ENCODE measurements at regions not wholly inside any gene's neighbourhood (a gene's known extent, or its start where the extent isn't known, plus 50 kb on each side); places are given as distances from the start of the nearest gene placed in this dataset.

- Histone ChIP-seq H3K4me2 (ENCODE audit: low read length) (no peak overlapping the region), H4K20me1 (ENCODE audit: insufficient read depth, low read length) (no peaks in the 10 kb centered on the region), H3K27me3 (ENCODE audit: low read depth, low read length) (no peaks in the 10 kb centered on the region), H3K4me1 (ENCODE audit: low read length) (peaks cover 5% of the 10 kb centered on the region), H3K79me2 (ENCODE audit: low read length) (no peaks in the 10 kb centered on the region), H3K27ac (ENCODE audit: low read length) (no peak overlapping the region), H3K36me3 (replicated peaks; ENCODE audit: low read depth, low read length) (no peaks in the 10 kb centered on the region), H2AFZ (ENCODE audit: low read depth, low read length) (no peak overlapping the region), H3K9ac (ENCODE audit: low read length) (no peak overlapping the region), H3K9me3 (ENCODE audit: insufficient read depth, low read length) (no peaks in the 10 kb centered on the region), H3K4me3 (ENCODE audit: low read length) (no peak overlapping the region)
- TF ChIP-seq EZH2phosphoT487 (IDR thresholded peaks at IDR 0.05; ENCODE audit: low read depth) (no peak), CTCF (IDR thresholded peaks at IDR 0.05; ENCODE audit: low read depth, low read length) (no peak)
These were observed 574.4 kb upstream of the MAP3K7 start for GRCh38 chr6:91161246-91161645.

- Histone ChIP-seq H3K27me3 (ENCODE audit: low read depth, low read length) (no peaks in the 10 kb centered on the region), H2AFZ (ENCODE audit: low read depth, low read length) (no peak overlapping the region; the same call in 1 of the 2 replicates), H3K4me3 (ENCODE audit: low read length) (peak overlapping the region; percentile 69), H3K79me2 (ENCODE audit: low read length) (no peaks in the 10 kb centered on the region), H3K4me2 (ENCODE audit: low read length) (peak overlapping the region; percentile 82), H3K4me1 (ENCODE audit: low read length) (peaks cover 39% of the 10 kb centered on the region), H3K27ac (ENCODE audit: low read length) (peak overlapping the region; percentile 84), H3K36me3 (replicated peaks; ENCODE audit: low read depth, low read length) (no peaks in the 10 kb centered on the region), H4K20me1 (ENCODE audit: insufficient read depth, low read length) (no peaks in the 10 kb centered on the region), H3K9ac (ENCODE audit: low read length) (peak overlapping the region; percentile 40; the same call in 1 of the 2 replicates), H3K9me3 (ENCODE audit: insufficient read depth, low read length) (no peaks in the 10 kb centered on the region)
- TF ChIP-seq CTCF (IDR thresholded peaks at IDR 0.05; ENCODE audit: low read depth, low read length) = no peak
- TF ChIP-seq EZH2phosphoT487 (IDR thresholded peaks at IDR 0.05; ENCODE audit: low read depth) = no peak
These were observed 568.4 kb upstream of the MAP3K7 start for GRCh38 chr6:91155129-91155785.

- TF ChIP-seq CTCF (IDR thresholded peaks at IDR 0.05; ENCODE audit: low read depth, low read length) (no peak), EZH2phosphoT487 (IDR thresholded peaks at IDR 0.05; ENCODE audit: low read depth) (no peak)
- Histone ChIP-seq H3K4me2 (ENCODE audit: low read length) (no peak overlapping the region), H4K20me1 (ENCODE audit: insufficient read depth, low read length) (no peaks in the 10 kb centered on the region), H3K27me3 (ENCODE audit: low read depth, low read length) (no peaks in the 10 kb centered on the region), H3K9ac (ENCODE audit: low read length) (no peak overlapping the region), H2AFZ (ENCODE audit: low read depth, low read length) (no peak overlapping the region), H3K27ac (ENCODE audit: low read length) (no peak overlapping the region), H3K9me3 (ENCODE audit: insufficient read depth, low read length) (no peaks in the 10 kb centered on the region), H3K79me2 (ENCODE audit: low read length) (no peaks in the 10 kb centered on the region), H3K36me3 (replicated peaks; ENCODE audit: low read depth, low read length) (no peaks in the 10 kb centered on the region), H3K4me3 (ENCODE audit: low read length) (no peak overlapping the region), H3K4me1 (ENCODE audit: low read length) (peaks cover 39% of the 10 kb centered on the region)
These were observed 566.0 kb upstream of the MAP3K7 start for GRCh38 chr6:91152824-91153223.

- no peaks in the 10 kb centered on the region for H3K36me3 ChIP-seq (replicated peaks; ENCODE audit: low read depth, low read length)
- no peak overlapping the region for H3K4me3 ChIP-seq (ENCODE audit: low read length)
- no peak overlapping the region for H3K27ac ChIP-seq (ENCODE audit: low read length)
- H3K27me3 ChIP-seq (ENCODE audit: low read depth, low read length) = no peaks in the 10 kb centered on the region
- H2AFZ ChIP-seq (ENCODE audit: low read depth, low read length) = no peak overlapping the region
- TF ChIP-seq CTCF (IDR thresholded peaks at IDR 0.05; ENCODE audit: low read depth, low read length) (no peak), EZH2phosphoT487 (IDR thresholded peaks at IDR 0.05; ENCODE audit: low read depth) (no peak)
- no peak overlapping the region for H3K9ac ChIP-seq (ENCODE audit: low read length)
- H3K4me2 ChIP-seq (ENCODE audit: low read length) = no peak overlapping the region
- H3K9me3 ChIP-seq (ENCODE audit: insufficient read depth, low read length) = no peaks in the 10 kb centered on the region
- no peaks in the 10 kb centered on the region for H3K79me2 ChIP-seq (ENCODE audit: low read length)
- peaks cover 23% of the 10 kb centered on the region for H3K4me1 ChIP-seq (ENCODE audit: low read length)
- no peaks in the 10 kb centered on the region for H4K20me1 ChIP-seq (ENCODE audit: insufficient read depth, low read length)
These were observed 563.3 kb upstream of the MAP3K7 start for GRCh38 chr6:91149956-91150705.

All from OCI-LY3 (cell line).